ENCODE measurements at regions not wholly inside any gene's neighbourhood (a gene's known extent, or its start where the extent isn't known, plus 50 kb on each side); places are given as distances from the start of the nearest gene placed in this dataset.

GRCh38 chr15:79381593-79381992 lies 50.5 kb upstream of the MINAR1 start:
- no peak for DNase-seq
- TF ChIP-seq CTCF (IDR thresholded peaks at IDR 0.05), result no peak
- H3K4me1 Mint-ChIP-seq, result no peaks in the 10 kb centered on the region
- H3K9me3 Mint-ChIP-seq, result peaks cover 8% of the 10 kb centered on the region
- peaks cover 11% of the 10 kb centered on the region for H3K36me3 Mint-ChIP-seq (ENCODE audit: low read depth)
- H3K27ac Mint-ChIP-seq, result no peak overlapping the region
- peaks cover 4% of the 10 kb centered on the region for H3K27me3 Mint-ChIP-seq (ENCODE audit: low read depth, poor library complexity)
- H3K4me3 Mint-ChIP-seq, result no peak overlapping the region
